ENCODE measurements at regions not wholly inside any gene's neighbourhood (a gene's known extent, or its start where the extent isn't known, plus 50 kb on each side); places are given as distances from the start of the nearest gene placed in this dataset.

GRCh38 chr5:116389601-116390000 lies 185.0 kb downstream of the SEMA6A start:
- TF ChIP-seq POLR2AphosphoS5 (IDR thresholded peaks at IDR 0.05) (no peak), CTCF (IDR thresholded peaks at IDR 0.05) (no peak)

All from esophagus muscularis mucosa (tissue), 3 donors.